Erythroblast (primary cell): ENCODE measurements at regions not wholly inside any gene's neighbourhood (a gene's known extent, or its start where the extent isn't known, plus 50 kb on each side); places are given as distances from the start of the nearest gene placed in this dataset.

ENCODE experiments used
- GATA1 ChIP-seq: IDR thresholded peaks from 2 replicates; pipeline ENCODE4 v1.6.1; 2011; ENCODE audit warnings: low read depth, mild to moderate bottlenecking, control low read depth, low read length, moderate library complexity
- POLR2A ChIP-seq: IDR thresholded peaks from 2 replicates; pipeline ENCODE4 v1.6.1; 2011; ENCODE audit warnings: mild to moderate bottlenecking, low read length

DNA sequence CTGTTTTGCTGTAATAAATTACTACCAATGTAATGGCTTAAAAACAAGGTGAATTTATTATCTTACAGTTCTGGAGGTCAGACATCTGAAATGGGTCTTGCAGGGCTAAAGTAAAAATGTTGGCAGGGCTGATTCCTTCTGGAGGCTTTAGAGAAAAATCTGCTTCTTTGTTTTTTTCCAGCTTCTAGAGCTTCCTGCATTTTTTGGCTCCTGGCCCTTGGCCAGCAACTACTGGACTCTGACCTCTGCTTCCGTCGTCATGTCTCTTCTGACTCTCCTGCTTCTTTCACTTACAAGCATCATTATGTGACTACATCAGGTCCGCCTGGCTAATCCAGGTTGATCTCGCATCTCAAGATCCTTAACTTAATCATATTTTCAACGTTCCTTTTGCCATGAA, 350.9 kb downstream of the S1PR1 start:
- TF ChIP-seq POLR2A (no peak), GATA1 (no peak)
